Stomach (tissue), 4 donors: ENCODE measurements at regions not wholly inside any gene's neighbourhood (a gene's known extent, or its start where the extent isn't known, plus 50 kb on each side); places are given as distances from the start of the nearest gene placed in this dataset.

Source experiments
- CTCF ChIP-seq, 7 experiments: fragments of 450-650 bp in 4 of 7; fragments of 200-600 bp in 3 of 7; sonication (generic) in 3 of 7; IDR thresholded peaks; one replicate each; pipeline ENCODE4 v1.5.1; 2016 to 2019; ENCODE audit warnings: antibody characterized with exemption in 7 of 7, control low read depth in 2 of 7, mild to moderate bottlenecking in 1 of 7
- EP300 ChIP-seq: sonication (generic); formaldehyde crosslinking; IDR thresholded peaks from one replicate; pipeline ENCODE4 v1.6.1; 2017; ENCODE audit warnings: antibody characterized with exemption
- POLR2AphosphoS5 ChIP-seq, 3 donors: sonication (generic); formaldehyde crosslinking; IDR thresholded peaks; one replicate each; pipeline ENCODE4 v1.6.1; 2016; ENCODE audit warnings: antibody characterized with exemption in 3 of 3

- no peak for TF ChIP-seq CTCF (IDR thresholded peaks at IDR 0.05)
- no peak for TF ChIP-seq EP300
- TF ChIP-seq POLR2AphosphoS5 (IDR thresholded peaks at IDR 0.05), result no peak
These were observed 555.0 kb upstream of the PLXNA2 start for GRCh38 chr1:208799186-208799585.
